GM23338 (cell line): ENCODE measurements at regions not wholly inside any gene's neighbourhood (a gene's known extent, or its start where the extent isn't known, plus 50 kb on each side); places are given as distances from the start of the nearest gene placed in this dataset.

ENCODE experiments used
- ATAC-seq: fragments of 200-7000 bp; cut with Tn5 transposase; 3 replicates; pipeline ENCODE4 v1.9.1; 2020
- DNase-seq: peaks from one replicate; pipeline ENCODE4 v3.0.0-alpha.2; 2015; ENCODE audit warnings: low spot score
- H2AFZ ChIP-seq: fragments of 200-600 bp; sonication (generic); 2 replicates; pipeline ENCODE4 v1.8.0; 2016; ENCODE audit warnings: antibody characterized with exemption, mild to moderate bottlenecking, moderate library complexity
- H3F3A ChIP-seq: fragments of 200-600 bp; sonication (generic); replicated peaks from 2 replicates; pipeline ENCODE4 v1.8.0; 2017; ENCODE audit warnings: antibody characterized with exemption, mixed run types, low read depth
- H3K27ac ChIP-seq: fragments of 200-600 bp; sonication (generic); 2 replicates; pipeline ENCODE4 v1.6.1; 2016; ENCODE audit warnings: low read depth
- H3K27me3 ChIP-seq: fragments of 200-600 bp; sonication (generic); 2 replicates; pipeline ENCODE4 v1.8.0; 2016; ENCODE audit warnings: mild to moderate bottlenecking, mixed run types, moderate library complexity; ENCODE audit not compliant: insufficient read depth
- H3K36me3 ChIP-seq: fragments of 200-600 bp; sonication (generic); 2 replicates; pipeline ENCODE4 v1.8.0; 2016; ENCODE audit warnings: mild to moderate bottlenecking; ENCODE audit not compliant: insufficient read depth
- H3K4me1 ChIP-seq: fragments of 200-600 bp; sonication (generic); 2 replicates; pipeline ENCODE4 v1.8.0; 2016; ENCODE audit warnings: mild to moderate bottlenecking, moderate library complexity; ENCODE audit not compliant: insufficient read depth
- H3K4me2 ChIP-seq: fragments of 200-600 bp; sonication (generic); 2 replicates; pipeline ENCODE4 v1.7.1; 2017; ENCODE audit warnings: mixed run types
- H3K4me3 ChIP-seq: fragments of 200-600 bp; sonication (generic); 2 replicates; pipeline ENCODE4 v1.6.1; 2016; ENCODE audit warnings: mixed run types
- H3K79me2 ChIP-seq: fragments of 200-600 bp; sonication (generic); replicated peaks from 2 replicates; pipeline ENCODE4 v1.8.0; 2017; ENCODE audit warnings: mild to moderate bottlenecking; ENCODE audit not compliant: insufficient read depth
- H3K9me2 ChIP-seq: fragments of 200-600 bp; sonication (generic); 2 replicates; pipeline ENCODE4 v1.8.0; 2017; ENCODE audit not compliant: insufficient read depth
- H4K20me1 ChIP-seq: fragments of 200-600 bp; sonication (generic); replicated peaks from 2 replicates; pipeline ENCODE4 v1.8.0; 2017; ENCODE audit warnings: mild to moderate bottlenecking; ENCODE audit not compliant: insufficient read depth
- H3K27ac Mint-ChIP-seq: 2 replicates; pipeline ENCODE4 v1.8.0; 2020; ENCODE audit warnings: inconsistent platforms, mild to moderate bottlenecking, moderate library complexity, mixed read lengths
- H3K27me3 Mint-ChIP-seq: 3 replicates; pipeline ENCODE4 v1.8.0; 2022; ENCODE audit warnings: low read depth, mild to moderate bottlenecking, moderate library complexity, mixed read lengths, inconsistent platforms; ENCODE audit not compliant: insufficient read depth, poor library complexity
- H3K36me3 Mint-ChIP-seq: 3 replicates; pipeline ENCODE4 v1.8.0; 2021; ENCODE audit warnings: low read depth, mild to moderate bottlenecking, inconsistent platforms, moderate library complexity, mixed read lengths
- H3K4me1 Mint-ChIP-seq: 3 replicates; pipeline ENCODE4 v1.8.0; 2020; ENCODE audit warnings: mild to moderate bottlenecking, inconsistent platforms, mixed read lengths
- H3K4me3 Mint-ChIP-seq: 3 replicates; pipeline ENCODE4 v1.8.0; 2021; ENCODE audit warnings: moderate library complexity, mild to moderate bottlenecking, inconsistent platforms, mixed read lengths
- H3K9me3 Mint-ChIP-seq: 3 replicates; pipeline ENCODE4 v1.8.0; 2020; ENCODE audit warnings: moderate library complexity, mild to moderate bottlenecking, inconsistent platforms, mixed read lengths
- CREB1 ChIP-seq: fragments of 250-450 bp; sonication (Bioruptor Pico); IDR thresholded peaks from 2 replicates; pipeline ENCODE4 v1.5.0; 2020; ENCODE audit warnings: low read depth, mild to moderate bottlenecking, moderate library complexity
- EZH2 ChIP-seq: fragments of 200-600 bp; sonication (generic); IDR thresholded peaks from one replicate; pipeline ENCODE4 v1.8.0; 2017; ENCODE audit warnings: antibody characterized with exemption, mild to moderate bottlenecking, low read depth; ENCODE audit not compliant: unreplicated experiment
- EZH2phosphoT487 ChIP-seq: fragments of 200-600 bp; sonication (generic); IDR thresholded peaks from one replicate; pipeline ENCODE4 v1.8.1; 2018; ENCODE audit warnings: antibody characterized with exemption; ENCODE audit not compliant: unreplicated experiment
- JUNB ChIP-seq: IDR thresholded peaks from one replicate; pipeline ENCODE4 v1.6.1; 2016; ENCODE audit warnings: antibody characterized with exemption; ENCODE audit not compliant: unreplicated experiment
- NANOG ChIP-seq: IDR thresholded peaks from 2 replicates; pipeline ENCODE4 v1.6.1; 2016; ENCODE audit warnings: antibody characterized with exemption, borderline replicate concordance
- POLR2AphosphoS5 ChIP-seq: IDR thresholded peaks from 2 replicates; pipeline ENCODE4 v1.6.1; 2016; ENCODE audit warnings: antibody characterized with exemption, low read depth
- STAT1 ChIP-seq: IDR thresholded peaks from one replicate; pipeline ENCODE4 v1.6.1; 2016; ENCODE audit warnings: antibody characterized with exemption; ENCODE audit not compliant: unreplicated experiment
- ZNF114 ChIP-seq: fragments of 250-450 bp; sonication (Bioruptor Pico); IDR thresholded peaks from 2 replicates; pipeline ENCODE4 v1.5.0; 2020; ENCODE audit warnings: mild to moderate bottlenecking, moderate library complexity
- ZNF331 ChIP-seq: fragments of 250-450 bp; sonication (Bioruptor Pico); IDR thresholded peaks from 2 replicates; pipeline ENCODE4 v1.5.0; 2020; ENCODE audit warnings: low read depth, mild to moderate bottlenecking, moderate library complexity
- TF ChIP-seq, protein P1 (sequence below), 2 experiments: fragments of 200-600 bp in 1 of 2; sonication (generic) in 1 of 2; conservative IDR thresholded peaks; 2 replicates each; pipeline versions ENCODE4 v1.5.1 to v1.6.1; 2016 to 2017; ENCODE audit warnings: antibody characterized with exemption in 2 of 2, low read depth in 2 of 2, mild to moderate bottlenecking in 2 of 2, moderate library complexity in 1 of 2
- TF ChIP-seq, protein P2 (sequence below): IDR thresholded peaks from 2 replicates; pipeline ENCODE4 v1.6.1; 2016; ENCODE audit warnings: antibody characterized with exemption
- TF ChIP-seq, protein P3 (sequence below): IDR thresholded peaks from one replicate; pipeline ENCODE4 v1.6.1; 2018; ENCODE audit warnings: antibody characterized with exemption; ENCODE audit not compliant: unreplicated experiment
- TF ChIP-seq, protein P4 (sequence below): fragments of 250-450 bp; sonication (Bioruptor Pico); IDR thresholded peaks from 2 replicates; pipeline ENCODE4 v1.5.0; 2020; ENCODE audit warnings: mild to moderate bottlenecking, moderate library complexity

DNA sequence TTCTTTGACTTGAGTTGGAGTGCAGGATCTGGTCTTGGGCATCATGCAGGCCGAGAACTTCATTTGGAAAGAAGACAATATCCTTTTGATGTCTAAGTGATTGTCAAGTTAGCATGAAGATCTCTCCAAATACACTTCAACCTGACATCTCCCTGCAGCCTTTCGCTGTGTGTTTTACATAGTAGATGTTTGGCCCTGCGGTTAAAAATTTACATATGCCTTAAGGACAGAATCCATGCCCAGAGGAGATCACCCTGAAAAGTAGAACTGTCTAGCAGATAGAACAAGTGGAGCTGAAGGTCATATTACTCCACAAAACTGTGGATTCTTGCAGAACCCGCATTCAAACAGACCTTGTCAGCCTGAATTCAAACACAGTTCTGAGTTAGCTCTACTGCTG is 409.9 kb downstream of the LPIN1 start:
- Mint-ChIP-seq H3K4me3 (no peak overlapping the region), H3K4me1 (peaks cover 21% of the 10 kb centered on the region), H3K9me3 (peaks cover 4% of the 10 kb centered on the region; the same call in 1 of the 3 replicates), H3K36me3 (no peaks in the 10 kb centered on the region), H3K27me3 (peaks cover 5% of the 10 kb centered on the region), H3K27ac (no peak overlapping the region)
- Histone ChIP-seq H3K27me3 (no peaks in the 10 kb centered on the region), H4K20me1 (no peaks in the 10 kb centered on the region), H2AFZ (no peak overlapping the region), H3K36me3 (no peaks in the 10 kb centered on the region), H3K79me2 (no peaks in the 10 kb centered on the region), H3K27ac (no peak overlapping the region), H3F3A (no peaks in the 10 kb centered on the region), H3K9me2 (0 out of 2 replicates have a peak, but pooled peaks cover 3% of the 10 kb centered on the region), H3K4me2 (no peak overlapping the region), H3K4me1 (no peaks in the 10 kb centered on the region), H3K4me3 (no peak overlapping the region)
- no peak for DNase-seq
- no peak for TF ChIP-seq POLR2AphosphoS5
- no peak for TF ChIP-seq STAT1
- TF ChIP-seq, protein P1, sequence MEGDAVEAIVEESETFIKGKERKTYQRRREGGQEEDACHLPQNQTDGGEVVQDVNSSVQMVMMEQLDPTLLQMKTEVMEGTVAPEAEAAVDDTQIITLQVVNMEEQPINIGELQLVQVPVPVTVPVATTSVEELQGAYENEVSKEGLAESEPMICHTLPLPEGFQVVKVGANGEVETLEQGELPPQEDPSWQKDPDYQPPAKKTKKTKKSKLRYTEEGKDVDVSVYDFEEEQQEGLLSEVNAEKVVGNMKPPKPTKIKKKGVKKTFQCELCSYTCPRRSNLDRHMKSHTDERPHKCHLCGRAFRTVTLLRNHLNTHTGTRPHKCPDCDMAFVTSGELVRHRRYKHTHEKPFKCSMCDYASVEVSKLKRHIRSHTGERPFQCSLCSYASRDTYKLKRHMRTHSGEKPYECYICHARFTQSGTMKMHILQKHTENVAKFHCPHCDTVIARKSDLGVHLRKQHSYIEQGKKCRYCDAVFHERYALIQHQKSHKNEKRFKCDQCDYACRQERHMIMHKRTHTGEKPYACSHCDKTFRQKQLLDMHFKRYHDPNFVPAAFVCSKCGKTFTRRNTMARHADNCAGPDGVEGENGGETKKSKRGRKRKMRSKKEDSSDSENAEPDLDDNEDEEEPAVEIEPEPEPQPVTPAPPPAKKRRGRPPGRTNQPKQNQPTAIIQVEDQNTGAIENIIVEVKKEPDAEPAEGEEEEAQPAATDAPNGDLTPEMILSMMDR (conservative IDR thresholded peaks at IDR 0.05; ENCODE audit: low read depth in 2 of 2) = no peak
- no peak for TF ChIP-seq JUNB
- TF ChIP-seq, protein P2, sequence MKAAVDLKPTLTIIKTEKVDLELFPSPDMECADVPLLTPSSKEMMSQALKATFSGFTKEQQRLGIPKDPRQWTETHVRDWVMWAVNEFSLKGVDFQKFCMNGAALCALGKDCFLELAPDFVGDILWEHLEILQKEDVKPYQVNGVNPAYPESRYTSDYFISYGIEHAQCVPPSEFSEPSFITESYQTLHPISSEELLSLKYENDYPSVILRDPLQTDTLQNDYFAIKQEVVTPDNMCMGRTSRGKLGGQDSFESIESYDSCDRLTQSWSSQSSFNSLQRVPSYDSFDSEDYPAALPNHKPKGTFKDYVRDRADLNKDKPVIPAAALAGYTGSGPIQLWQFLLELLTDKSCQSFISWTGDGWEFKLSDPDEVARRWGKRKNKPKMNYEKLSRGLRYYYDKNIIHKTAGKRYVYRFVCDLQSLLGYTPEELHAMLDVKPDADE = no peak
- TF ChIP-seq, protein P3, sequence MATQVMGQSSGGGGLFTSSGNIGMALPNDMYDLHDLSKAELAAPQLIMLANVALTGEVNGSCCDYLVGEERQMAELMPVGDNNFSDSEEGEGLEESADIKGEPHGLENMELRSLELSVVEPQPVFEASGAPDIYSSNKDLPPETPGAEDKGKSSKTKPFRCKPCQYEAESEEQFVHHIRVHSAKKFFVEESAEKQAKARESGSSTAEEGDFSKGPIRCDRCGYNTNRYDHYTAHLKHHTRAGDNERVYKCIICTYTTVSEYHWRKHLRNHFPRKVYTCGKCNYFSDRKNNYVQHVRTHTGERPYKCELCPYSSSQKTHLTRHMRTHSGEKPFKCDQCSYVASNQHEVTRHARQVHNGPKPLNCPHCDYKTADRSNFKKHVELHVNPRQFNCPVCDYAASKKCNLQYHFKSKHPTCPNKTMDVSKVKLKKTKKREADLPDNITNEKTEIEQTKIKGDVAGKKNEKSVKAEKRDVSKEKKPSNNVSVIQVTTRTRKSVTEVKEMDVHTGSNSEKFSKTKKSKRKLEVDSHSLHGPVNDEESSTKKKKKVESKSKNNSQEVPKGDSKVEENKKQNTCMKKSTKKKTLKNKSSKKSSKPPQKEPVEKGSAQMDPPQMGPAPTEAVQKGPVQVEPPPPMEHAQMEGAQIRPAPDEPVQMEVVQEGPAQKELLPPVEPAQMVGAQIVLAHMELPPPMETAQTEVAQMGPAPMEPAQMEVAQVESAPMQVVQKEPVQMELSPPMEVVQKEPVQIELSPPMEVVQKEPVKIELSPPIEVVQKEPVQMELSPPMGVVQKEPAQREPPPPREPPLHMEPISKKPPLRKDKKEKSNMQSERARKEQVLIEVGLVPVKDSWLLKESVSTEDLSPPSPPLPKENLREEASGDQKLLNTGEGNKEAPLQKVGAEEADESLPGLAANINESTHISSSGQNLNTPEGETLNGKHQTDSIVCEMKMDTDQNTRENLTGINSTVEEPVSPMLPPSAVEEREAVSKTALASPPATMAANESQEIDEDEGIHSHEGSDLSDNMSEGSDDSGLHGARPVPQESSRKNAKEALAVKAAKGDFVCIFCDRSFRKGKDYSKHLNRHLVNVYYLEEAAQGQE = no peak
- no peak for TF ChIP-seq CREB1 (CRISPR knock-in tag)
- TF ChIP-seq NANOG = no peak
- TF ChIP-seq EZH2phosphoT487 = no peak
- TF ChIP-seq, protein P4, sequence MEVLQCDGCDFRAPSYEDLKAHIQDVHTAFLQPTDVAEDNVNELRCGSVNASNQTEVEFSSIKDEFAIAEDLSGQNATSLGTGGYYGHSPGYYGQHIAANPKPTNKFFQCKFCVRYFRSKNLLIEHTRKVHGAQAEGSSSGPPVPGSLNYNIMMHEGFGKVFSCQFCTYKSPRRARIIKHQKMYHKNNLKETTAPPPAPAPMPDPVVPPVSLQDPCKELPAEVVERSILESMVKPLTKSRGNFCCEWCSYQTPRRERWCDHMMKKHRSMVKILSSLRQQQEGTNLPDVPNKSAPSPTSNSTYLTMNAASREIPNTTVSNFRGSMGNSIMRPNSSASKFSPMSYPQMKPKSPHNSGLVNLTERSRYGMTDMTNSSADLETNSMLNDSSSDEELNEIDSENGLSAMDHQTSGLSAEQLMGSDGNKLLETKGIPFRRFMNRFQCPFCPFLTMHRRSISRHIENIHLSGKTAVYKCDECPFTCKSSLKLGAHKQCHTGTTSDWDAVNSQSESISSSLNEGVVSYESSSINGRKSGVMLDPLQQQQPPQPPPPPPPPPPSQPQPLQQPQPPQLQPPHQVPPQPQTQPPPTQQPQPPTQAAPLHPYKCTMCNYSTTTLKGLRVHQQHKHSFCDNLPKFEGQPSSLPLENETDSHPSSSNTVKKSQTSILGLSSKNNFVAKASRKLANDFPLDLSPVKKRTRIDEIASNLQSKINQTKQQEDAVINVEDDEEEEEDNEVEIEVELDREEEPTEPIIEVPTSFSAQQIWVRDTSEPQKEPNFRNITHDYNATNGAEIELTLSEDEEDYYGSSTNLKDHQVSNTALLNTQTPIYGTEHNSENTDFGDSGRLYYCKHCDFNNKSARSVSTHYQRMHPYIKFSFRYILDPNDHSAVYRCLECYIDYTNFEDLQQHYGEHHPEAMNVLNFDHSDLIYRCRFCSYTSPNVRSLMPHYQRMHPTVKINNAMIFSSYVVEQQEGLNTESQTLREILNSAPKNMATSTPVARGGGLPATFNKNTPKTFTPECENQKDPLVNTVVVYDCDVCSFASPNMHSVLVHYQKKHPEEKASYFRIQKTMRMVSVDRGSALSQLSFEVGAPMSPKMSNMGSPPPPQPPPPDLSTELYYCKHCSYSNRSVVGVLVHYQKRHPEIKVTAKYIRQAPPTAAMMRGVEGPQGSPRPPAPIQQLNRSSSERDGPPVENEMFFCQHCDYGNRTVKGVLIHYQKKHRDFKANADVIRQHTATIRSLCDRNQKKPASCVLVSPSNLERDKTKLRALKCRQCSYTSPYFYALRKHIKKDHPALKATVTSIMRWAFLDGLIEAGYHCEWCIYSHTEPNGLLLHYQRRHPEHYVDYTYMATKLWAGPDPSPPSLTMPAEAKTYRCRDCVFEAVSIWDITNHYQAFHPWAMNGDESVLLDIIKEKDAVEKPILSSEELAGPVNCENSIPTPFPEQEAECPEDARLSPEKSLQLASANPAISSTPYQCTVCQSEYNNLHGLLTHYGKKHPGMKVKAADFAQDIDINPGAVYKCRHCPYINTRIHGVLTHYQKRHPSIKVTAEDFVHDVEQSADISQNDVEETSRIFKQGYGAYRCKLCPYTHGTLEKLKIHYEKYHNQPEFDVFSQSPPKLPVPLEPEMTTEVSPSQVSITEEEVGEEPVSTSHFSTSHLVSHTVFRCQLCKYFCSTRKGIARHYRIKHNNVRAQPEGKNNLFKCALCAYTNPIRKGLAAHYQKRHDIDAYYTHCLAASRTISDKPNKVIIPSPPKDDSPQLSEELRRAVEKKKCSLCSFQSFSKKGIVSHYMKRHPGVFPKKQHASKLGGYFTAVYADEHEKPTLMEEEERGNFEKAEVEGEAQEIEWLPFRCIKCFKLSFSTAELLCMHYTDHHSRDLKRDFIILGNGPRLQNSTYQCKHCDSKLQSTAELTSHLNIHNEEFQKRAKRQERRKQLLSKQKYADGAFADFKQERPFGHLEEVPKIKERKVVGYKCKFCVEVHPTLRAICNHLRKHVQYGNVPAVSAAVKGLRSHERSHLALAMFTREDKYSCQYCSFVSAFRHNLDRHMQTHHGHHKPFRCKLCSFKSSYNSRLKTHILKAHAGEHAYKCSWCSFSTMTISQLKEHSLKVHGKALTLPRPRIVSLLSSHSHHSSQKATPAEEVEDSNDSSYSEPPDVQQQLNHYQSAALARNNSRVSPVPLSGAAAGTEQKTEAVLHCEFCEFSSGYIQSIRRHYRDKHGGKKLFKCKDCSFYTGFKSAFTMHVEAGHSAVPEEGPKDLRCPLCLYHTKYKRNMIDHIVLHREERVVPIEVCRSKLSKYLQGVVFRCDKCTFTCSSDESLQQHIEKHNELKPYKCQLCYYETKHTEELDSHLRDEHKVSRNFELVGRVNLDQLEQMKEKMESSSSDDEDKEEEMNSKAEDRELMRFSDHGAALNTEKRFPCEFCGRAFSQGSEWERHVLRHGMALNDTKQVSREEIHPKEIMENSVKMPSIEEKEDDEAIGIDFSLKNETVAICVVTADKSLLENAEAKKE (CRISPR knock-in tag) = no peak
- TF ChIP-seq EZH2 = no peak
- no peak for TF ChIP-seq ZNF114 (CRISPR knock-in tag)
- TF ChIP-seq ZNF331 = no peak
- no peak for ATAC-seq
